ENCODE measurements at regions not wholly inside any gene's neighbourhood (a gene's known extent, or its start where the extent isn't known, plus 50 kb on each side); places are given as distances from the start of the nearest gene placed in this dataset.

DNA sequence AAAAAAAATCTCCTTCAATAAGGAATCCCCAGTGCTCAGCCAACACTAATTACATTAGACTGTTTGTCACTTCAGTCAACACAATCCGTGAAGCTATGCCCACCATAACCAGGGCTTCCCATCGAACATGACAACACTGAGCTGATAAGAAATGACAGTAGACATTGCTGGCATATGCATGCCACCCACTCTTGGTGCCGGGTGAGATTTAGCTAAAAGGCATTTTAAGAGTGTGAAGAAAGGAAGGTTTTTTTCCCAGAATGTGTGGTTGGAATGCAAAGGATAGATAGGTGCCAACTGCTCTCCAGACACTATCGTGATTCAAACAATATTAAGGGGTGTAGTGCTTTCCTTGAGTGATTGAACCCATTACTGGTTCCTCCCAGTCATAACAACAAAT is 344.0 kb upstream of the LMCD1 start:
- TF ChIP-seq GATA2 (IDR thresholded peaks at IDR 0.05; ENCODE audit: insufficient read depth, insufficient read length, low read depth, low read length): no peak
- no peak for TF ChIP-seq POLR2AphosphoS5 (IDR thresholded peaks at IDR 0.05; ENCODE audit: insufficient read depth, low read depth, low read length)
- no peak for TF ChIP-seq EZH2 (IDR thresholded peaks at IDR 0.05; ENCODE audit: borderline replicate concordance, low read depth, low read length, severe bottlenecking)
- TF ChIP-seq, protein P1, sequence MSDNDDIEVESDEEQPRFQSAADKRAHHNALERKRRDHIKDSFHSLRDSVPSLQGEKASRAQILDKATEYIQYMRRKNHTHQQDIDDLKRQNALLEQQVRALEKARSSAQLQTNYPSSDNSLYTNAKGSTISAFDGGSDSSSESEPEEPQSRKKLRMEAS (IDR thresholded peaks at IDR 0.05; ENCODE audit: insufficient read depth, insufficient read length): no peak
- TF ChIP-seq, protein P2, sequence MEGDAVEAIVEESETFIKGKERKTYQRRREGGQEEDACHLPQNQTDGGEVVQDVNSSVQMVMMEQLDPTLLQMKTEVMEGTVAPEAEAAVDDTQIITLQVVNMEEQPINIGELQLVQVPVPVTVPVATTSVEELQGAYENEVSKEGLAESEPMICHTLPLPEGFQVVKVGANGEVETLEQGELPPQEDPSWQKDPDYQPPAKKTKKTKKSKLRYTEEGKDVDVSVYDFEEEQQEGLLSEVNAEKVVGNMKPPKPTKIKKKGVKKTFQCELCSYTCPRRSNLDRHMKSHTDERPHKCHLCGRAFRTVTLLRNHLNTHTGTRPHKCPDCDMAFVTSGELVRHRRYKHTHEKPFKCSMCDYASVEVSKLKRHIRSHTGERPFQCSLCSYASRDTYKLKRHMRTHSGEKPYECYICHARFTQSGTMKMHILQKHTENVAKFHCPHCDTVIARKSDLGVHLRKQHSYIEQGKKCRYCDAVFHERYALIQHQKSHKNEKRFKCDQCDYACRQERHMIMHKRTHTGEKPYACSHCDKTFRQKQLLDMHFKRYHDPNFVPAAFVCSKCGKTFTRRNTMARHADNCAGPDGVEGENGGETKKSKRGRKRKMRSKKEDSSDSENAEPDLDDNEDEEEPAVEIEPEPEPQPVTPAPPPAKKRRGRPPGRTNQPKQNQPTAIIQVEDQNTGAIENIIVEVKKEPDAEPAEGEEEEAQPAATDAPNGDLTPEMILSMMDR (IDR thresholded peaks at IDR 0.05; ENCODE audit: extremely low read depth in 1 of 2, insufficient read depth in 1 of 2, low read depth in 1 of 2, low read length in 2 of 2): no peak
- no peak for TF ChIP-seq JUN (IDR thresholded peaks at IDR 0.05; ENCODE audit: borderline replicate concordance, insufficient read depth, insufficient read length, low read depth)
- no peak for TF ChIP-seq FOS (IDR thresholded peaks at IDR 0.05; ENCODE audit: borderline replicate concordance, insufficient read depth, low read length)
- TF ChIP-seq POLR2A (IDR thresholded peaks at IDR 0.05; ENCODE audit: low read depth, low read length): no peak
- TF ChIP-seq MYC (IDR thresholded peaks at IDR 0.05; ENCODE audit: low read depth, low read length): no peak
- Histone ChIP-seq H2AFZ (ENCODE audit: low read depth, low read length) (no peak overlapping the region), H3K4me2 (ENCODE audit: insufficient read depth, low read length) (no peak overlapping the region), H3K9me3 (replicated peaks; ENCODE audit: control insufficient read depth, insufficient read depth, low read length) (no peaks in the 10 kb centered on the region), H4K20me1 (replicated peaks; ENCODE audit: control insufficient read depth, extremely low read depth, insufficient read depth, low read length) (no peaks in the 10 kb centered on the region), H3K9ac (replicated peaks; ENCODE audit: extremely low read depth, insufficient read depth, low read length) (no peak overlapping the region), H3K9me1 (replicated peaks; ENCODE audit: control insufficient read depth, extremely low read depth, insufficient read depth, low read length) (no peaks in the 10 kb centered on the region), H3K27ac (ENCODE audit: insufficient read depth, low read depth, low read length) (no peak overlapping the region), H3K36me3 (ENCODE audit: control insufficient read depth in 2 of 2, extremely low read depth in 1 of 2, insufficient read depth in 2 of 2, low read length in 2 of 2) (no peaks in the 10 kb centered on the region), H3K27me3 (ENCODE audit: control insufficient read depth in 2 of 2, insufficient read depth in 2 of 2, low read length in 2 of 2) (no peaks in the 10 kb centered on the region), H3K79me2 (ENCODE audit: control insufficient read depth, insufficient read depth, low read length) (no peaks in the 10 kb centered on the region), H3K4me1 (ENCODE audit: control insufficient read depth, extremely low read depth, insufficient read depth, low read length) (no peaks in the 10 kb centered on the region), H3K4me3 (replicated peaks in 1 of 3; ENCODE audit: insufficient read depth in 1 of 3, low read depth in 1 of 3, low read length in 3 of 3) (no peak overlapping the region)
- POLR2A ChIA-PET: no interaction called here
- FAIRE-seq: no peak
- no TSS peak for BruUV-seq (replicated peaks)
- DNase-seq (ENCODE audit: low read depth, low spot score): no peak
- dilution Hi-C loops (cut with MboI; ENCODE audit: extremely low pct_ligation_motif_present, low sequenced_read_pairs) (no loop called here), intact Hi-C loops (cut with micrococcal nuclease) (no loop called here)
- CTCF ChIA-PET: no interaction called here

All from endothelial cell of umbilical vein (primary cell).